GM19035 (cell line): ENCODE measurements at regions not wholly inside any gene's neighbourhood (a gene's known extent, or its start where the extent isn't known, plus 50 kb on each side); places are given as distances from the start of the nearest gene placed in this dataset.
"Not testable (repeated sequence)": the region's sequence is repeated elsewhere in the genome, so short reads cannot be mapped to it uniquely, and the experiment has no call there.

Experiments used
- ATAC-seq: cut with Tn5 transposase; IDR thresholded peaks from one replicate; pipeline ENCODE4 v1.9.1; 2021; ENCODE audit not compliant: unreplicated experiment

- ATAC-seq = no peak
These were observed 352.4 kb downstream of the QKI start for GRCh38 chr6:163766936-163767335.

- no peak for ATAC-seq
These were observed 350.8 kb downstream of the QKI start for GRCh38 chr6:163765335-163765734.

DNA sequence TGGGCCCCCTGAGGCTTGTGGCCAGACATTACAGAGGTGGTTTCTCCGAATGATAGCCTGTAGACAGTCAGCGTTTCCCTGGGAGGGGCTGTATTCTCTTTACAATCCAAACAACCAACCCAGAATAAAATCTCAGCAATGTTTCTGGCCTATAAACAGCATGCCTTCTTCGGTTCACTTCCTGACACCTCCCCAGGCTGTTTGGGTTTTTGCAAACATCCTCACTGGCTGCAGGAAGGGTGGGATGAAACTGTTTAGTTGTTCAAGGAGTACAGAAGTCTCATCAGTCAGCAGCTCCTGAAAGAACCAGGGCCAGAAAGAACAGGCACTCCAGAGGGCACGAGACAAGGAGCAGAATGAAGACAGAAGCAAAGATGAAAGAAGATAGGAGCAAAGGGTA lies 350.0 kb downstream of the QKI start:
- no peak for ATAC-seq

GRCh38 chr6:163761481-163761880 lies 347.0 kb downstream of the QKI start:
- no peak for ATAC-seq

DNA sequence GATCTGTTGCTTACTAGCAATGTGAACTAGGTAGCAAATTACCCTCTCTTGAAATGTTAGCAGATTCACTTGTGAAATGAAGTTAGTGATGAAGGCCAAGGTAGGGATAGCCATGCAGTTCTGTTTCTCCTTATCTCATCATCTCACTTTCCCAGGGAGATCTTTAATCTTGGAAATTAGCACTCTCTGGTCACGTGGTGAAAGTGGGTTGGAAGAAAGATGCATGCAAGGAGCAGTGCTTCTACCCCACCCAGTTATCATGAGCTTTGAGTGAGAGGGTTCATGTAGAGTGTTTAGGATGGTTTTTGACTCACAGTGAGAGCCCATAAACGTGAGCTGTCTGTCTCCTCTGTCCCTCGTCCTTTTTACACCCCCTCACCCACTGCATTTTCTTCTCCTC lies 346.3 kb downstream of the QKI start:
- ATAC-seq = no peak

- no peak for ATAC-seq
These were observed 345.0 kb downstream of the QKI start for GRCh38 chr6:163759542-163759941.

GRCh38 chr6:163757520-163757919 lies 343.0 kb downstream of the QKI start:
- ATAC-seq = no peak

GRCh38 chr6:163756079-163756478 lies 341.6 kb downstream of the QKI start:
- ATAC-seq = peak; percentile 100

DNA sequence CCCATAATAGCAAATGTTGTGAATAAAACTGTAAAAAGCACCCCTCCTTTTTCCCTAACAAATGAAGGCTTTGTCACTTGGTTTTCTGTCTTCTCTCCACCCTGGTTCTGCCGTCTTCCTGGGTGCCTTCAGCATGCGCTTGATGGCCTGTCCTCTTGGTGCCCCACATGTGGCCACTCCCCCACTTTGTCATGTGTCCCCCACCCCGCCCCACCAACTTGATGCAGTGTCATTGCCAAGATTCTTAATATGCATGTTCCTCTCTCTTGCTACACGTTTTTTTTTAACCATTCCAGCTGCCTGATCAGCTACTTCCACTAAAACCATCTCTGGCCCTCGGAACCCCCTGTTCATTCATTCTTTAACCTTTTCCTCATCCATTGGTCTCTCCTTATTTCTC lies 340.3 kb downstream of the QKI start:
- ATAC-seq = no peak

GRCh38 chr6:163753430-163753829 lies 338.9 kb downstream of the QKI start:
- ATAC-seq = no peak

DNA sequence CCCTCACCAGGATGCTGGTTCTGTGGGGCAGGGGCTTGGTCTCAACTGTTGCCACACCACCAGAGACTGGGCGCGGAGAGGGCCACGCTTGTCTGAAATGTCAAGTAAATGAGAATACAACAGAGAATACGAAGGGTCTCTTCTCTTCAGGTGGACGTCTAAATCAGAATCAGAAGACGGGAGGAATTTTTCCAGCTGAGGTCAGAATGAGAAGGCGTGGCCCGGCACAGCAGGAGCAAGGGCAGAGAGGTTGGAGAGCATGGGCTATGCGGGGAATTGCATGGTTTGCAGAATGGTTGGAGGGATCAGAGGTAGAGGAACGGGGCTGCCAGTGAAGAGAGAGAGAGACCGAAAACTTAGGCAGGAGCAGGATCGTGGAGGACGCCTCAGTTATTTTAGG lies 337.9 kb downstream of the QKI start:
- ATAC-seq = no peak

- ATAC-seq = no peak
These were observed 336.6 kb downstream of the QKI start for GRCh38 chr6:163751032-163751525.

- ATAC-seq = no peak
These were observed 336.0 kb downstream of the QKI start for GRCh38 chr6:163750431-163751031.

DNA sequence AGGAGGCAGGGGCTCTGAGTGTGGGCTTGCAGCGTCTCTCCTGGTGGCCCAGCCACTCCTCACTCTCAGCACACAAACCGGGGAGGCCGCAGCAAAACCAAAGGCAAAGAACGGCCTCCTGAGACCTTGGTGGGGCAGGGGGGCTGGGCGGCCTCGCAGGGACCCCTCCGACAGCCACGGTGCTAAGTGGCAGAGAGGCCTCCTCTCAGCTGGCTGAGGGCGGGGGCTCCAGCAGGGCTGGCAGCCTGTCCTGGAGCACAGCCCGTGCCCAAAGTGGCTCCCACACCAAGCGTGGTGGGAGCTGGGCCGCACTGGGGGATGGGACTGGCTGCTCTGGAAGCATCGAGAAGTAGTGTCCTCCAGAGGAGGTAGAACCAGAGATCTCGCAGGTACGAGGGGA lies 334.4 kb downstream of the QKI start:
- no peak for ATAC-seq

DNA sequence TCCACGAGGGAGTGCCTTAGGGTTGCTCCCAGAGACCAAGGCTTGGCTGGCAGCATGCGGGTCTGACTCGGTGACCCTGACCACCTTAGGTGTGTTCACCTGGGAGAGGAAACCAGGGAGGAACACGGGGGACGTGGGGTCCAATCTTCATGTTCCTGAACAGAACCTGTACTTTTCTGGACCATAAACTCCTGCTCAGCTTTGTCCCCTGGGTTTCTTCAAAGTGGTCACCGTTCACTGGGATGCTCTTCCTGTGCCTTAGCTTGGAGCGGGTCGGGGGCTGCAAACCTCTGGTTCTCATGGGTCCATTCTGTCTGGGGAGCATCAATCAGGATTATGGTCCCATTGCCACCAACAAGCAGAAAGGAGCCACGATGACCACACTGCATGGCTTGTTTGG lies 333.5 kb downstream of the QKI start:
- no peak for ATAC-seq

DNA sequence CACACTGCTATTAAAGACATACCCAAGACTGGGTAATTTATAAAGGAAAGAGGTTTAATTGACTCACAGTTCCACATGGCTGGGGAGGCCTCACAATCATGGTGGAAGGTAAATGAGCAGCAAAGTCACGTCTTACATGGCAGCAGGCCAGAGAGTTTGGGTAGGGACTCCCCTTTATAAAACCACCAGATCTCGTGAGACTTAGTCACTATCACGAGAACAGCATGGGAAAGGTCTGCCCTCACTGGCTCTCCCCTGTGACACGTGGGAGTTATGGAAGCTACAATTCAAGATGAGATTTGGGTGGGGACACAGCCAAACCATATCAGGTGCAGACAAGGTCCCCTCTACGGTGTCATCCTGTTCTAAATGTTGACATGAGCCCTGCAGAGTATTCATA lies 332.5 kb downstream of the QKI start:
- not testable (repeated sequence) for ATAC-seq

- no peak for ATAC-seq
These were observed 331.2 kb downstream of the QKI start for GRCh38 chr6:163745536-163746400.

GRCh38 chr6:163744256-163744925 lies 329.9 kb downstream of the QKI start:
- no peak for ATAC-seq

- ATAC-seq = no peak
These were observed 329.3 kb downstream of the QKI start for GRCh38 chr6:163743796-163744195.

- no peak for ATAC-seq
These were observed 327.3 kb downstream of the QKI start for GRCh38 chr6:163741743-163742363.

DNA sequence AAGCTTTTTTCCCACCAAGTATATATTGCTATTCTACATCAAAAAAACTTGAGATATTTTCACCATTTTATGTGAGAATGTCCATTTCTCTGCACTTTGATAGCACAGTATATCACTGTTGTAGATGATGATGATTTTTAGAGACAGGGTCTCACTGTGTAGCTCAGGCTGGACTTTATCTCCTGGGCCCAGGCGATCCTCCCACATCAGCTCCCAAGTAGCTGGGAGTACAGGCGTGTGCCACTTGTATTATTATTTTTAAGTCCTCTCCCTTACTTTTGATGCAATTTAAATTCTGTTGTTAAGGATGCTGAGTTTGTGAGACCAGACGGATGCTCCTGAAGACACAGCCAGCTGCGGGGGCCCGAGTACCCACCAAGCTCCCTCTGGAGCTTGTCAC lies 326.8 kb downstream of the QKI start:
- no peak for ATAC-seq
